Left colon (tissue), 2 donors: ENCODE measurements at regions not wholly inside any gene's neighbourhood (a gene's known extent, or its start where the extent isn't known, plus 50 kb on each side); places are given as distances from the start of the nearest gene placed in this dataset.
A peak's percentile ranks its signal among the peaks of the same experiment; 100 is the strongest.
"Not testable (repeated sequence)": the region's sequence is repeated elsewhere in the genome, so short reads cannot be mapped to it uniquely, and the experiment has no call there.

ENCODE experiments used
- ATAC-seq: fragments of 200-7000 bp; cut with Tn5 transposase; one replicate; pipeline ENCODE4 v1.9.1; 2020; ENCODE audit warnings: mild to moderate bottlenecking, moderate library complexity
- DNase-seq, 2 donors: peaks; one replicate each; pipeline ENCODE4 v3.0.0-alpha.2; 2020
- intact Hi-C, 2 donors: fragments of 100-400 bp; cut with DNase I in 1 of 2; cut with micrococcal nuclease in 1 of 2; formaldehyde crosslinking; loops; one replicate each; pipeline versions ENCODE4 v1.11.2 to v1.14.0; 2022; cut with DNase I, micrococcal nuclease
- donor health status: DM: no; HTN: no; CAD: no.
- donor health status: DM: yes; HTN: yes; CAD: no.

GRCh38 chr1:29779146-29779545 lies 542.8 kb downstream of the PTPRU start:
- ATAC-seq (no peak), DNase-seq (no peak)
- intact Hi-C loops: no loop called here

- intact Hi-C loops: no loop called here
- no peak for DNase-seq
- ATAC-seq: no peak
Measured at GRCh38 chr1:29777522-29777921, 541.2 kb downstream of the PTPRU start.

- DNase-seq (no peak), ATAC-seq (no peak)
- intact Hi-C loops: no loop called here
Measured at GRCh38 chr1:29774355-29774754, 538.0 kb downstream of the PTPRU start.

- ATAC-seq: no peak
- intact Hi-C loops: no loop called here
- no peak for DNase-seq
Measured at GRCh38 chr1:29772584-29773100, 536.3 kb downstream of the PTPRU start.

- intact Hi-C loops: no loop called here
- ATAC-seq: no peak
- no peak for DNase-seq
Measured at GRCh38 chr1:29767769-29768425, 531.6 kb downstream of the PTPRU start.

GRCh38 chr1:29767088-29767685 lies 530.9 kb downstream of the PTPRU start:
- DNase-seq (no peak), ATAC-seq (no peak)
- intact Hi-C loops: no loop called here

GRCh38 chr1:29762635-29763034 lies 526.3 kb downstream of the PTPRU start:
- no peak for ATAC-seq
- no peak for DNase-seq

GRCh38 chr1:29761159-29761928 lies 525.0 kb downstream of the PTPRU start:
- no peak for ATAC-seq
- intact Hi-C loops: no loop called here
- no peak for DNase-seq

More at GRCh38 chr1:29762635-29763034, 526.3 kb downstream of the PTPRU start:
- intact Hi-C loops: no loop called here

- intact Hi-C loops: no loop called here
- ATAC-seq (no peak), DNase-seq (no peak)
Measured at GRCh38 chr1:29760067-29760564, 523.8 kb downstream of the PTPRU start.

GRCh38 chr1:29758781-29759499 lies 522.6 kb downstream of the PTPRU start:
- DNase-seq (no peak), ATAC-seq (peak; percentile 94)
- intact Hi-C loops: no loop called here

- DNase-seq (no peak), ATAC-seq (peak; percentile 6)
- intact Hi-C loops: no loop called here
Measured at GRCh38 chr1:29757866-29758780, 521.8 kb downstream of the PTPRU start.

- intact Hi-C loops: no loop called here
- DNase-seq: no peak
- ATAC-seq: peak; percentile 54
Measured at GRCh38 chr1:29756901-29757725, 520.8 kb downstream of the PTPRU start.

- no peak for DNase-seq
Measured at GRCh38 chr1:29756498-29756897, 520.2 kb downstream of the PTPRU start.

GRCh38 chr1:29756085-29756484 lies 519.8 kb downstream of the PTPRU start:
- intact Hi-C loops: no loop called here
- ATAC-seq: no peak

More at GRCh38 chr1:29756498-29756897, 520.2 kb downstream of the PTPRU start:
- intact Hi-C loops: no loop called here
- no peak for ATAC-seq

GRCh38 chr1:29755412-29756015 lies 519.2 kb downstream of the PTPRU start:
- DNase-seq, ATAC-seq, intact Hi-C loops: not testable (repeated sequence)

More at GRCh38 chr1:29756085-29756484, 519.8 kb downstream of the PTPRU start:
- no peak for DNase-seq

GRCh38 chr1:29754573-29755375 lies 518.5 kb downstream of the PTPRU start:
- intact Hi-C loops: no loop called here
- DNase-seq: no peak
- ATAC-seq: no peak
